NCI-H146 treated with DMSO at 0.1 percent for 48 hours (cell line): ENCODE measurements at regions not wholly inside any gene's neighbourhood (a gene's known extent, or its start where the extent isn't known, plus 50 kb on each side); places are given as distances from the start of the nearest gene placed in this dataset.

Experiments used
- DNase-seq: peaks from one replicate; lab custom pipeline; 2025; ENCODE audit not compliant: unreplicated experiment; lab: John Stamatoyannopoulos, UW

DNA sequence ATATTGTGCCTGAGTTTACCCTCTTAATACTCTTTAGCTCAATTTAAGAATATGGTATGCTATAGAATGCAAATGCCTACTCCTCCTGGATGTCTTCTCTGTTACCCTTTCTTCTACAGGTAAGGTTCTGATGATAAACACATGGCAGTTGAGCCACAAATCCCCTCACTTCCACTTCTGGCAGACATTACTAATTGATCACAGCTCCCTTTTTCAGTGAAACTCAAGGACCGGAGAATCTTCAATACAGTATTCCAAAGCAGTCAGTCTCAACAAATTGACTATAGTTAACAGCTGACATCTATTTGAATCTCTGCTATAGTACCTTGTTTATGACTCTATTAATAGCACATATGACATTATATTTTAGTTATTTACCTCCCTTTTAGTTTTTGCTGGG, 232.1 kb upstream of the ADAMTS9 start:
- DNase-seq = no peak

DNA sequence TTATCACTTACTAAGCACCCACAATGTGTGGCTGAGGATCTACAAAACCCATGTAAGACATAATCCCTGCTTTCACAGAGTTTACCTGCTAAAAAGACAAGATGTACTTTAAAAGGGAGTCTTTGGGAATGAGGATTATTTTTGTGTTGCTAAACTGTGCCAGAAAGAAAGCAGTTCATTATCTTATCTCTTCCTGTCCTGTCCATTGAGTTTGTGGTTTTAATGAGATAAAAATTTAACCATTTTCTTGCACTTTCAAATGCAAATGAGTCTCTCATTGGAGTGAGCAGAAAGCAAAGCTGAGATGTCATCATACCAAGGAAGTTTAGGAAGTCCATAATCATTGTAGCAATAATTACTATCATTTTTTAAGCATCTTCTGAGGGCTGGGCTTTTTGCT, 231.2 kb upstream of the ADAMTS9 start:
- DNase-seq = no peak

DNA sequence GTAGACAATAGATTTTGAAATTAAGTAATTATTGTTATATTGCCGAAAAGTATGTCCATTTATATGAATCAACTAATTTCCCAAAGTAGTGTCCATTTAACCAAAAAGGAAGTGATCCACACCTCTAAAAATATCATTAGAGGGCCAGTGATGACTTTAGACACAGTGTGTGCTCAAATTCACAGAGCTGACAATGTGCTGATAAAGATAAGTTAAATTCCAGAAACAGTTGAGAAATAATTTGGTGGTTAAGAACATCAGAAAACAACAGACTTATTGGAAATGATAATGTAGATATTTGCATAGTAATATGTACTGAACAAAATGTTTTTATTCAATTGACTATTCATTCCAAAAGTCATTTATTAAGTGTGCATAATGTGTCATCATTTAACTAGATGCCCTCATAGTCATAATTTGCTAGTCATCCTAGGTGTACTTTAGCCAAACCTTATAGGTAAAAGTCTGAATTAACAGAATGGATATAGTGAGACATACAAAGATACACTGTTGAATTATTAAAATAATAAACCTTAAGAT, 230.2 kb upstream of the ADAMTS9 start:
- no peak for DNase-seq

DNA sequence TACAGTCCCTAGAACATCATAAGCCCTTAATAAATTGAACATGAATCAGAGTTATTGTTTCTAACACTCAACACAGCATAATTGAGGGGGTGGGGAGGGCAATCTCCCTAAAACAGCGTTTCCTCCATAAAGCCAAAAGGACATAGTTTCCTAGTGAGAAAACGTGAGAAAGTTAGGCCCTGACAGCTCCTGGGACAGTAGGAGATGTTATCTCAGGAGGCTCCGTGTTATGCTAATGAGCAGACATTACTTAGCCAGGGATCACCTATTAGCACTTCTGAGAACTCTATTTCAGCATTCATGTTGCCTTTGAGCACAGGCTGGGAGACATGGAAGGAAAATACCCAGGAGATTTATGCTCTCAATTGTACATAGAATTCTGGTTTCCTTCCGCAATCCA, 229.1 kb upstream of the ADAMTS9 start:
- no peak for DNase-seq

DNA sequence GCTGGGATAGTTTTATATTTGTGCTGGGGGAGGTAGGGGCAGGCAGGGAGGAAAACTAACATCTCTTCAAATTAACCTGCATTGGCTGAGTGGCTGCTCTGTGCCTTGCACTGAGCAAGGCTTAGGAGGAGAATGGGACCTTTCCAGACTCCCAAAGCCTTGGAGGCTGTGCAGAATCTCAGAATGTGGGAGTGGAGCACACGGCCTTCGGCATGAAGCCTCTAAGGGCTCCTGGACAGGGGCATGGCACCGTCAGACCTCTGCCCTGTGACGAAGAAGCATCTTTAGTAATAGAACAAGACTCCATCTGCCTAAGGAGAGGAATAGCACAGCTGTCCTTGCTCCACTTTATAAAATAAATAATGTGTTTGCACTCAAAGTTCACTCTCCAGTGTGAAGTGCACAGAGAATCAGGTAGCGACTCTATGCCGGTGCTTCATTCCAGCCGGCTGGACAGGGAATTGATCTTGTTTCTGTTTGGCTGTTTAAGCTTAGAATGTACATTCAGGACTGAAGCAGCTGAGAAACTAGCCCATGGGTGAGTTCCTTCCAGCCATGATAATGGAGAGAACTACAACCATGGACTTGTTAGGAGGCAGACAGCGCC, 228.5 kb upstream of the ADAMTS9 start:
- DNase-seq = no peak

DNA sequence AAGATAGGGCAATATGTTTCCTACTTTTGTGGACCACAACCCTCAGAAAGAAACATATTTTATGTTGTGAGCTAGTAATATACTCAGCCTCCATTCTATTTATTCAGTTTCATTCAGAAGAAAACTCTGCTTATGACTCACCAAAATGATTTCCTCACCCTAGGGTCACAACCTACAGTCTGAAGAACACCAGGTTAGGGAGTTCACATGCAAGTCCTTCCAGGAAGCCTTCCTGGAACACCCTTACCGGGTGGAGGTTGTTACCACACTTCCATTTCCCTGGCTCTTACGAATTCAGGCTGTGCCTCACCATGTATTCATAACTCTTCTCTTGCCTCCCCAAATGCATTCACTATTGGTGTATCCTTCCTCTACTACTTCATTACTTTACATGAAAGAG, 228.0 kb upstream of the ADAMTS9 start:
- DNase-seq = no peak

DNA sequence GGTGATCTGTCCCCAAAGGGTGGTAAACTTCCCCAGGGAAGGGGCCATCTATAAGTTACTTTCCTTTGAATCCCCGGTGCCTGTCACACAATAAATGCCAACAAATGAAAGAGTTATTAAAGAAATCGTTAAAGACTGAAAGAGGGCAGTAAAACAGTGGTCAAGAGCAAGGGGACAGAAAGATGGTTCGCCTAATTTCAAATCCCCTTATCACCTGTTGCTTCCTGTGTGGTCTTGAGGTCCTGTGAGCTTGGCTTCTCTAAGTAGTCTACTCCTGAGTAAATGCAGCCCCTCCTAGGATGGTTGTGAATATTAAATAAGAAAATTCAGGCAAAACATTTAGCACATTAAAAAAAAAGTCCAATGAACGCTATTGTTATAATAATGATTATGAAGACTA, 225.7 kb upstream of the ADAMTS9 start:
- DNase-seq = no peak

DNA sequence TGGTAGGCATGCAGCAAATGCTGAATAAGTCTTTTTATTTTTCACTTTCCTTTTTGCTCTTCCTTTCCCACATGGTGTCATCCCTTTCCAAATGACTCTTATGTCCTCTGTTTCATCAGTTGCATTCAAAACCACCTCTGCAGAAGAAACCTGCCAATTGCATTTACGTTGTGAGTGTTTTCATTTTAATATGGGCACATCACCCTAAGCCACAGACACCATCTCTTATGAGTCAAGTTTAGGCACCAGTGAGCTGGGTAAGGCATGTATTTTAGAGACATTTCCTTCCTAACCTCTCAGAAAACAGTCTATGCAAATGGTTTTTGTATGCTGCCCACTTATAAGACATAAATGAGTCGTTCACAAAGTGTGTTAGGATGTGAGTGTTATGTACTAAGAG, 223.3 kb upstream of the ADAMTS9 start:
- no peak for DNase-seq

DNA sequence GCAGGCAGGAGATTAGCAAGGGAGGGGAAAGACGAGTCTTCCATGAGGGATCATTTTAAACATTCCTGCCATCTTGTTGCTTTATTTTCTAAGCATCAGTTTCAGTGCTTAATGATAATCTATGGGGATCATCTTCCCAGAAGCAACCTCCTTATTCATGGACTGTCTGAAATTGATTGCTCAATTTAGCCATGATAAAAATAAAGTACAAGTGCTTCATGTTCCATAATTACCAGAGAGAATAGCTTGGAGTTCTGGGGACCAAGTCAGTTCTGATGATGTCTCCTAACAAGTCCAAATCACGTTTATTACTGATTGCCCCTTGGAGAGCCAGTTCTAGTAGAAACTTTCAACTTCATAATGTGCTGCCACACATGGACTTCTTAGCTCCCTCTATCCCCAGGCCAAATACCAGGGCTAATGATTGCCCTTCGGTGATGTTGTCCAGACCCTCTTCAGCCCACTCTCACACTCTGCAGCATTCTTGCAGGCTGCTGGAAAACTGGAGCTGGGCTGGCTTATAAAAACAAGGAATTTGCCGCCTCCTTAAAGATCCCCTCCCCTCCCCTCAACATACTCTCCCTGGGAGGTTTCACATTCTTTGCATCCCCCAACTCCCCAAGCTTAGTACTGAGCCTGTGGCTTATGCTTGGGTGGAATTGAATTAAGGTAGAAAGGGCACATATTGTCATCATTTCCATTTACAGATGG, 222.1 kb upstream of the ADAMTS9 start:
- no peak for DNase-seq

DNA sequence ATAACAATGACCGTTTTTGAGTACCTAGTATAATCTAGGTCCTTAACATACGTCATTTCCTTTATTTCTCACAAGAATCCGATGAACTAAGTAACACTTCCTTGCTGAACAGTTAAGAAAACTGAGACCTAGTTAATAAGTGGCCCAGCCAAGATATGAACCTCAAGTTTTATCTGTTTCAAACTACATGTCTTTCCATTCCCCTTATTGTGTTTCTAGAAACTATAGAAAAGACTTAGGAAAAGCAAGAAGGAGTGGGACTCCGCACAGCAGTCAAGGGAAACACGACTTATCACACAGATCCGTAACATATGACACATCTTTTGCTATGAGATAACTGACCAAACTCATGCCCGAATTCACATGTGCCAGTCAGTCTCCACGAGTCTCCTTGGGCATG, 221.2 kb upstream of the ADAMTS9 start:
- no peak for DNase-seq

DNA sequence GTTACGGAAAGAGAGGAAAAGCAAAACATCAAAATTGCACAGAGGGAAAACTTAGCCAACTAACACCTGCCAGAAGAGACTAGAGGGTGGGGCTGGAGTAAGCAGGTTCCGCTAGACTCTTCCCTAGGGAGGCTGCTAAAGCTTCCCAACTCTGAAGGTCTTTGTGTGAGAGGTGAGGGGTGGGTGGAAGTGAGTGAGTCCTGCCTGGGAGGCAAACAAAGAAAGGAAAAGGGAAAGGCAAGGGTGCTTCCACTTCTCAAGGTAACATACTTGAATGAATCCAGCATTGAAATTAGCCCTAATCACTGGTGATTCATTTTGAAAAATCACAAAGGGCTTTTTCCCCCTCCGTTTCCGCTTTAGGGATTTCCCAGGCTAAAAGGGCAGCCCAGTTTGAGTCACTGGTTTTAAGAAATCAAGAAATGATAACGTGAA, 220.5 kb upstream of the ADAMTS9 start:
- DNase-seq = no peak

DNA sequence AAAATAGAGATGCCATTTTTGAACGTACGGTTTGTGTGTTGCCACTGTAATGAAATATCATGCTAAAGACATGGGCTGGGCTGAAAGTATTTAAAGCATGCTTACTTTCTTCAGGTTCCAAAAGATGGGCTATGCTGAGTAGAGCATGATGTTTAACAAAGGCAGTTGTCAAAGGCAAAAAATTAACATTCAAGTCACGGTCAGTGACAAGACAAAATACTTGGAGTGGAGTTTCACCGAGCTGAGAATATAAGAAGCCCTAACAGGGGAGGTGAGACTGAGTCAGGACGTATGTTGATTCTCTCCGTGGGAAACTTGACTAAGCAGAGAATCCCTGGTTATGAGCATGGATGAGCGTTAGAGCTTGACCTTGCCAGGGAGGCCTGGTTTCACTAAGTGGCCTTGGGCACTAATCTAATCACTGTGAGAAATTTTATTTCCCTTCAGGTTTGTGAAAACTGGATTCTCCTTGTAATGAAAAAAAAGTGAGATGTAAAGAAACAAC, 218.2 kb upstream of the ADAMTS9 start:
- DNase-seq = no peak

DNA sequence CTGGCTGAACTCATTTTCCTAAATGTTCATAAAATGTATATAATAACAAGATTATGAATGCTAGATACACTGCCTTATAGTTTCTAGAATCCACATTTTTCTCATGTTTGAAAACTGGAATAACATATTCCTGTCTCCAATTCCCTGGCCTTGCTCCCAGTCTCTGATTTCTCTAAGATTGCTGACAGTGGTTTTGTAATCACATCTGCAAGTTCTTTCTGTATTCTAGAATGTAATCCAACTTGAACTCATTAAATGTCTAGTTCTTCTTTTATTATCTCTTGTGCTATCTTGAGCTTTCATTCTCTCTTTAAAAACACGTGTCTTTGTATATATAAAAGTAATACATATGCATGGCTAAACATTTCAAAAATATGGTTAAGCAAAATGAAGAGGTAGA, 215.2 kb upstream of the ADAMTS9 start:
- DNase-seq = no peak

DNA sequence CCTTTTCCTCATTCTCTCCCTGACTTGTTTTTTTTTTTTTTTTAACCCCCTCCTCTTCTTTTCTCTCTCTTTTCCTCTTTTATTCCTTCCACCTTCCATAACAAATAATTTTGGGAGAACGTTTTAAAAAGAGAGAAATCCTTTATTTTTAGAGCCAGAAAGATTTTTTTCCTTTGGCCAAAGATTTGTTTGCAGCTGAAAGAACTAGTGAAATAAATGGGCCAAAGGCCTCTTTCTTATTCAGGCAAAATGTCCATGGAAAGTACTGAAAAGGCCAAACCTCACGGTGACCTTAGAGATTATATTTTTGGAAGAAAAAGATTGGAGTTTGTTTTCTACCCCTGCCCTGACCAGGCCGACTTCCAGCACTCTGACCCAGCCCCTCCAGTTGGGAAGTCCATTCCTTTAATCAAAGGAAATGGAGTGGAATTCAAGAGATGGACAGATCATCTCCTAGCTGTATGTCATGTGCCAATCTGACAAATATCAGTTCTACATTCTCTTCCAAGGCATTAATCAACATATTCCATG, 214.3 kb upstream of the ADAMTS9 start:
- no peak for DNase-seq

DNA sequence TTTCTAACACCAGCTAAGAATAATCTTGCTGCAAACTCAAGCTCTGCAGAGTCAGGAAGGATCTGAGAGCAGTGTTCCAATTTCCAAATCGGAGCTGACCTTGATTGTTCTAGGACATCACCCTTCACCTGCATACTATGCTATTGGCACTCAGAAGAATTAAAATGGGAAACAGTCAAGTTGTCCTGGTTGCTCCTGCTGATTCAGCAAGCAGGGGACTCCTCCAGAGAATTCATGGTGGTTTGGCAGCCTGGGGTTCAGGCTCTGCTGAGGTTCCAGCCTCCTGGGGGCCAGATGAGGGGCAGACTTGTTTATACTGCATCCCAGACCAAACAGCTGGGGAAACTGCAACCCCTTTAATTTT, 213.7 kb upstream of the ADAMTS9 start:
- DNase-seq = no peak

DNA sequence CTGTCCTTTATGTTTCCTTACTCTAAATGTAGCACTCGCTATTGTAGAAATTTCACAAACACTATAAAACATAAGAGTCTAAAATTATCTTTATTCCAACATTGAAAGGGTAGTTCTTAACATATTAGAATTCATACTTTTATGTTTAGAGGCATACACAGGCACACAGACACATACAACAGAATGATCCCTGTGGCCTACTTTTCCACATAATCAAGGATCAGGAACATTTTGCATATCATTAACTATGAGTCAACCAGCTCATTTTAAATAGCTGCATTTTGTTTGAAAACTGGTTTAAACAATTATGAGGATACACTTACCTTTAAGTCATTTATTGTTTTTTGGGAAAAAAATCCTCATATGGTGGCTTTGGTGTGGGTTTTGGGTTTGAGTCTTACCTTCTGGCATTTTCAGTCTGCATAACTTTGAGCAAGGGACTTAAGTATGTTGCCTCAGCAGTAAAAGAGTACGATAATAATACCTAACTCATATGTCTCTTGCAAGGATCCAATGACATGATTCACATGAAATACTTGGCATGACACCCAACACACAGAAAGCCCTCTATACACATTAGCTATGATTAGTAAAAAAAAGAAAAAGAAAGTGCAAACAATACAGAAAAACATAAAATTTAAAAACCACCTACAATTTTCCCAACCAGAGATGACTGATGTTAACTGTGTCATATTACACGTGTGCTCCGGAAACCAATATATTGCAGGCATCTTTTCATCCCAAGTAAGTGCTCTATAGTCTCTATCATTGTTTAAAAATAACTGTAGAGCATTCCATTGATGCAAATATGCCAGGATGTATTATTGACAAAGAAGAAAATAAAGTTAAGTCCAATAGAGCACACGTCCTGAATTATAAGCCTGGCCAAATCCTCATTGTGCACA, 213.1 kb upstream of the ADAMTS9 start:
- no peak for DNase-seq

DNA sequence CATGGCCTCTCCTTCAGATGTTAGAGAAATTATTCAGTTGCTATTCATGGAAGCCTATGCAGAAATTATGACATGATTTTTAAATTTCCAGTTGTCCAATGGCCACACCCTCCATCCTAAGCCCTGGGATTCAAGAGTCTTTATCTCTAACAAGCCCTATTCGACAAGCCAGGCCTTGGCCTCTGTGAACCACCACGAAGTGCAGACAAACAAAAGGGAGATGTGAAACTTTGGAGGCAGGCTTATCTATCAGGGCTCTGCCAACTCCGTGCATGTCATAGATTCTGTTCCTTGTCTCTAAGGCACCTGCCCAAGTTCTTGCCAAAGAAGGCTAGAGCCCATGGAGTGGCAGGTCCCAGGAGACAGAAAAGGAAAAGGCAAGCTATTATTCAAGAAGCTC, 212.4 kb upstream of the ADAMTS9 start:
- DNase-seq = no peak

DNA sequence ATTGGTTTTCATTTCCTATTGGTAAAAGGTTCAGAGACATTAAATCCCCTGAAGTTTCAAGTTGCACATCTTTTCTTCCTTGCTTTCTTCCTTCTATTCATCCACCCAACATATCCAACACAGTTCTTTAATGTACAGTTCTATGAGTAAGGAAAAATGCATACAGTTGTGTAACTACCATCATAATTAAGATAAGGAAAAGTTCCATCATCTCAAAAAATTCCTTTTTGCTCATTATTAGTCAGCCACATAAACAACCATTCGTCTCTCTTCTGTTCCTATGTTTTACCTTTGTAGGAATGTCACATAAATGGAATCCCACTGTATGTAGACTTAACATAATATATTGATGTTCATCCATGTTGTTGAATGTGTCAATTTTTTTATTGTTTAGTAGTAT, 211.1 kb upstream of the ADAMTS9 start:
- DNase-seq = no peak

DNA sequence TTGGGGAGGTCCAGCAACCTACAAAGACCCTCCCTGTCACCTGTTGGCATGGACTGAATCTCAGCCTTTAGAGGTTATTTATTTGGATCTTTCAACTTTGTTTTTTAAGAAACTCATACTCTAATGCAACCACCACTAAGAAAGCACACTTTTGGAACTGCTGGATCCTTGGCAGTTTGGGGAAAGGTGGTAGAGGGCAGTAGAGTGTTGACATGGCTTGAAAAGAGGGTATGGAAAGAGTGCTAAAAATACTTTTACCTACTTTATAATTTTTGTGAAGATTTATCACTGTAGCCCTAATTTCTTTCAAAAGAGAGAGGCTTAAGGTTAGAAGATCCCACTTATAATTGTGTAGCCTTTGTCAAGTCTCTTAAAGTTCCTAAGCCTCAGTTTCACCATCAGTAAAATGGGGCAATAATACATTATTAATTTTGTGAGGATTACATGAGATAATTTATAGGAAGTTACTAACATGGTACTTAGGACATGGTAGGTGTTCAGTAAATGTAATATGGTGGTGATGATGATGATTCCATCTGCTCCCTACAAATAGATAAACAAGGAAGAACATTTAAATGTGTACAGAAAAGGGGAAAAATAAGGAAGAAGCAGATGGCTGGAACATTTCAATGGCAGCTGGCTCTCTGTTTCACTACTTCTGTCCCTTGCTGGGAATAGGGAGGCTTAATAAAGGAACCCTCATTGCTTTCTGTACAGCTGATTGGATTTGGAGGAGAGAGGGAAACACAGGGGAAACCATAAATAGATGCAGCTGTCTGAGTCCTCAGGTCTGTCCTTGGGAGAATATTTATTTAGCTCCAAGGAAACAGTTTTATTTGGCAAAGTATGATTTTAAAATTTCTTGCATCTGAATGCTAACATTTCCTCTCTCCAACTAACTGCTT, 208.4 kb upstream of the ADAMTS9 start:
- no peak for DNase-seq
